ENCODE measurements at regions not wholly inside any gene's neighbourhood (a gene's known extent, or its start where the extent isn't known, plus 50 kb on each side); places are given as distances from the start of the nearest gene placed in this dataset.

- no peaks in the 10 kb centered on the region for H3K27me3 Mint-ChIP-seq (ENCODE audit: low read depth)
- H3K36me3 Mint-ChIP-seq: no peaks in the 10 kb centered on the region
- DNase-seq (ENCODE audit: low spot score) (no peak), ATAC-seq (no peak)
- H3K27ac Mint-ChIP-seq: no peak overlapping the region
- TF ChIP-seq FOXK1 (CRISPR knock-in tag; IDR thresholded peaks at IDR 0.05) (no peak), MAX (CRISPR knock-in tag; IDR thresholded peaks at IDR 0.05) (no peak), ZNF263 (CRISPR knock-in tag; IDR thresholded peaks at IDR 0.05; ENCODE audit: low read depth) (no peak), ZNF281 (CRISPR knock-in tag; IDR thresholded peaks at IDR 0.05) (no peak), SMAD3 (CRISPR knock-in tag; IDR thresholded peaks at IDR 0.05; ENCODE audit: borderline replicate concordance) (no peak), ZNF532 (CRISPR knock-in tag; IDR thresholded peaks at IDR 0.05; ENCODE audit: borderline replicate concordance) (no peak), ERG (CRISPR knock-in tag; IDR thresholded peaks at IDR 0.05) (no peak), ATF3 (CRISPR knock-in tag; conservative IDR thresholded peaks at IDR 0.05) (no peak), ZSCAN18 (CRISPR knock-in tag; IDR thresholded peaks at IDR 0.05) (no peak)
- H3K4me3 Mint-ChIP-seq: no peak overlapping the region
- peaks cover 3% of the 10 kb centered on the region; the same call in 1 of the 2 replicates for H3K4me1 Mint-ChIP-seq
- ChIA-PET POLR2A (no interaction called here), CTCF (no interaction called here)
- H3K9me3 Mint-ChIP-seq: no peaks in the 10 kb centered on the region
Observed at GRCh38 chr5:63613442-63613841, 348.8 kb downstream of the HTR1A start.

GRCh38 chr5:63603996-63604395, 358.2 kb downstream of the HTR1A start:
- H3K4me1 Mint-ChIP-seq: peaks cover 4% of the 10 kb centered on the region; the same call in 1 of the 2 replicates
- H3K36me3 Mint-ChIP-seq: no peaks in the 10 kb centered on the region
- ChIA-PET POLR2A (no interaction called here), CTCF (no interaction called here)
- no peak overlapping the region for H3K4me3 Mint-ChIP-seq
- H3K9me3 Mint-ChIP-seq: peaks cover 16% of the 10 kb centered on the region
- DNase-seq (ENCODE audit: low spot score) (no peak), ATAC-seq (peak; percentile 84)
- no peak overlapping the region for H3K27ac Mint-ChIP-seq
- TF ChIP-seq MXD4 (CRISPR knock-in tag; IDR thresholded peaks at IDR 0.05; ENCODE audit: borderline replicate concordance) (no peak), E2F1 (CRISPR knock-in tag; IDR thresholded peaks at IDR 0.05) (no peak), CREB1 (CRISPR knock-in tag; IDR thresholded peaks at IDR 0.05) (no peak), ATF2 (CRISPR knock-in tag; IDR thresholded peaks at IDR 0.05; ENCODE audit: borderline replicate concordance, low read depth) (no peak), NFATC4 (CRISPR knock-in tag; IDR thresholded peaks at IDR 0.05) (no peak), TCF7 (CRISPR knock-in tag; IDR thresholded peaks at IDR 0.05; ENCODE audit: low read depth) (no peak), ATF1 (CRISPR knock-in tag; IDR thresholded peaks at IDR 0.05) (no peak)
- H3K27me3 Mint-ChIP-seq (ENCODE audit: low read depth): no peaks in the 10 kb centered on the region
